Stimulated activated CD4-positive, alpha-beta T cell treated with anti-CD3 and anti-CD28 coated beads, Interleukin-2, amount 100 ng/mL, for 4 hours (primary cell): ENCODE measurements at regions not wholly inside any gene's neighbourhood (a gene's known extent, or its start where the extent isn't known, plus 50 kb on each side); places are given as distances from the start of the nearest gene placed in this dataset.
"Not testable (repeated sequence)": the region's sequence is repeated elsewhere in the genome, so short reads cannot be mapped to it uniquely, and the experiment has no call there.

Source experiments
- DNase-seq: peaks from one replicate; pipeline ENCODE4 v3.0.0-alpha.2; 2020; ENCODE audit warnings: low read depth

DNA sequence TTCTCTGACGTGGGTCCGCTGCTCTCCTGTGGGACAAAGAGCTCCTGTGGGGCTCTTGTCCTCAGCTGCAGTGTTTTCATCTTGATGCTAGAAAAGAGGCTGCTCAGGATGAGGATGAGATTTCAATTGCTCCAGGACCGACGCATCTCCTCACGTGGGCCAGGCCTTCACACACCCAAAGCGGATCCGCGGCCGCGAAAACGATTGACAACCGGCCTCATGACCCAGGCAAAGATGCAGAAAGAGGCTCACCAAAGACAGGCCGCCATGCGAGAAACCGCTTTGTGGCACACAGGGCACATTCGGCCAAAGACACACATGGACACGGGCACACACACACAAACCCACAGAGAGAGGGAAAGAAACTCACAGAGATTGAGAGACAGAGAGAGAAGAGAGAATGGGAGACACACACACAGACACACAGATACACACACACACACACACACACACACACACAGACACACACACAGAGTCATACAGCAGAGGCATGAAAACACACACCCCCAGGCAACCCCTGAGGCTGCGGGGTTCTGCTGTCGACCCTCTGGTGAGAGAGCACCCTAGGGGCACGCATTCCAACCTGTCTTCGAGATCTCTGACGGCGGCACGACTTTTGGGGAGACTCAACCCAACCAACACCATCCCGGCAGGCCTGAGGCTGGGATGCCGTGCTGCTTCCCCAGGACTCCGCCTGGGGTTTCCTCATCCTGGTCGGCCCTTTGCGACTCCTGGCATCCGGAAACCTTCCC is 168.5 kb upstream of the ZNF337 start:
- not testable (repeated sequence) for DNase-seq

DNA sequence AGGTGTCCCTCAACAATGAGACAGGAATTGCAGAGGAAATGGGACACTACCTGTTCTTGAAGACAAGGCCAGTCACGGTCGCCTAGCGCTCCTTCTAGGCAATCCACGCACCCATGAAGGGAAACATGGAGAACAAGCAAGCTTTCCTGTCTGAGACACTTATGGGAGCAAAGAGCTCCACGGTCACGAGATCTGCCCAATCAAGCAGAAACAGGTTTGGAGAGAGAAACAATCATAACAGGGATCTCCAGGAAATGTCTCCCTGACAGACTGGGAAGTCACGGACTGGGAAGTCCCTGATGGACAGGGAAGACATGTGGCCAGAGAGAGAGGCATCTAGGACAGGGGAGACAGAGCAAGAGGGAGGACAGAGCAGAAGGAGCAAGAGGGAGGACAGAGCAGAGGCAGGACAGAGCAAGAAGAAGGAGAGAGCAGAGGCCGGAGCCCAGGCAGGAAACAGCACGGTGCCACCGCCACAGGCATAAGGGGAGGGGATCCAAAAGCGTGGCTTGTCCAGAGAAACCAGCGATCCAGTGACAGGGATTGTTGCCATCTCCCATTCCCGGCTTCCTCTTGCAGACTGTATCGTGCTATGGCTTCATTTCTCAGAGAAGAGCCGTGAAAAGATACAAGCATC is 167.8 kb upstream of the ZNF337 start:
- no peak for DNase-seq

DNA sequence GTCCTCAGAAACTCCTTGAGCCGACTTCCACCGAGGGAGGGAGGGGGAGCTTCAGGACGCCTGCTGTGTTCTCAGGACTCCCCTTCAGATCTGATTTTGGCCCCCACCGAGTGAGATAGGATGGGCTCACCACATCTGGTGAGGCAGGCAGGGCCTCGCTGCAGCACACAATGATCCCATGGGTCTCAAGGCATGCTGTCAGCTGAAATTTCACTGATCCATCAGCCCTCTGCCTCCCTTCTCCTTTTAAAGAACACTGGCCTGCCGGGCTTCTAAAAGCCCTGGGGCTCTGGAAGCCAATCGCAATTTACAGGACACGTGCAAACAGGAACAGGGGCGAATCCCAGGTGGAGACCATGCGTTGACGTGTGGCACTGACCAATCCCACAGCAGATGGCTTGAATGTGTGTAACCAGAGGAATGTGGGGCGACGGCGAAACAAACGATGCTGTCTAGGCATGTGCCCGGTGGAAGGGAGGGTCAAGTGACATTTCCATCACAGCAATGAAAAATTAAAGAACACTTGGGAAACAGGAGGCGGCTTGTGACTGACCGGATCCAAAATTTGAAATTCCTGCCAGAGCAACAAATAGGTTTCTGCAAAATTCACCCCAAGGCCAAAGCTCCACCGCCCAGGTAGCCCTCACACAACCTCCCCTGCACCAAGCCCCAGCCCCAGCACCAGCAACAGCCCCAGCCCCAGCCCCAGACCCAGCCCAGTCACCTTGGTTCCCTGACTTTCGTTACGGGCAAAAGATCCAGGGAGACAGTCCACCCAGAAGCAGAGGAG is 167.1 kb upstream of the ZNF337 start:
- no peak for DNase-seq

DNA sequence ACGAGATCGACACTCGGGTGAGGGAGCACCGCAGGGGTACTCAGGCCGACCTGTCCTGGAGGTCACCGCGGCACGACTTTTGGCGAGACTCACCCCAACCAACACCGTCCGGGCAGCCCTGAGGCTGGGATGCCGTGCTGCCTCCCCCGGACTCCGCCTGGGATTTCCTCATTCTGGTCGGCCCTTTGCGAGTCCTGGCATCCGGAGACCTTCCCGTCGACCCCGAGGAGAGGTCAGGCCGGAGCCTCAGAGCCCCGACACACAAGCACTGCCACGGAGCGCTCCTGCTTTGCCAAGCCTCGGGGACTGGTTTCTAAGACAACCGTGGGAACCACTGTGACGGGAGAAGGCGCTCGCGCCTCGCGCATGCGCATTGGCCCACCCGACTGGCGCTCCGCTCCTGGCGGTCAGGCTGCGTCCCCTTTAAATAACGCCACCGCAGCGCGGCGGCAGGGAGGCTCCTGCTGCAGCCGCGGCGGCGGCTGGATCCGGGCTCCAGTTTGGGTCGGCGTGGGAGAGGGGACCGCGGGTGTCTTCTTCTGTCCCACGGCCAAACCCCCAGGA is 166.4 kb upstream of the ZNF337 start:
- DNase-seq = peak; percentile 73

DNA sequence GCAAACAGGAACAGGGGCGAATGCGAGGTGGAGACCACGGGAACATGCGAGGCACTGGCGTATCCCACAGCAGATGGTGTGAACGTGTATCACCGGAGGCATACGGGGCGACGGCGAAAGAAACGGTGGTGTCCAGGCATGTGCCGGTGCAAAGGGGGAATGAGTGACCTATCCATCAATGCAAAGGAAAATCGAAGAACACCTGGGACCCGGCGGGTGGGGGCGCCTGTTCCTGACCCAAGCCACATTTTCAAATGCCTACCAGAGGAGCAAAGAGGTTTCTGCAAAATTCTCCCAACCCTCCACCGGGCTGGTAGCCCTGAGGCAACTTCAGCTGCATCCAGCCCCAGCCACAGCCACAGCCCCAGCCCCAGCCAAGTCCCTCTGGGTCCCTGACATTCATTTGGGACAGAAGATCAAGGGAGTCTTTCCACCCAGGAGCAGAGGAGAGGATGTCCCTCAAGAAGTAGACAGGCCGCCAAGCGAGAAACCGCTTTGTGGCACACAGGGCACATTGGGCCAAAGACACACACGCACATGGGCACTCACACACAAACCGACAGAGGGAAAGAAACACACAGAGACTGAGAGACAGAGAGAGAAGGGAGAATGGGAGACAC is 164.0 kb upstream of the ZNF337 start:
- no peak for DNase-seq

DNA sequence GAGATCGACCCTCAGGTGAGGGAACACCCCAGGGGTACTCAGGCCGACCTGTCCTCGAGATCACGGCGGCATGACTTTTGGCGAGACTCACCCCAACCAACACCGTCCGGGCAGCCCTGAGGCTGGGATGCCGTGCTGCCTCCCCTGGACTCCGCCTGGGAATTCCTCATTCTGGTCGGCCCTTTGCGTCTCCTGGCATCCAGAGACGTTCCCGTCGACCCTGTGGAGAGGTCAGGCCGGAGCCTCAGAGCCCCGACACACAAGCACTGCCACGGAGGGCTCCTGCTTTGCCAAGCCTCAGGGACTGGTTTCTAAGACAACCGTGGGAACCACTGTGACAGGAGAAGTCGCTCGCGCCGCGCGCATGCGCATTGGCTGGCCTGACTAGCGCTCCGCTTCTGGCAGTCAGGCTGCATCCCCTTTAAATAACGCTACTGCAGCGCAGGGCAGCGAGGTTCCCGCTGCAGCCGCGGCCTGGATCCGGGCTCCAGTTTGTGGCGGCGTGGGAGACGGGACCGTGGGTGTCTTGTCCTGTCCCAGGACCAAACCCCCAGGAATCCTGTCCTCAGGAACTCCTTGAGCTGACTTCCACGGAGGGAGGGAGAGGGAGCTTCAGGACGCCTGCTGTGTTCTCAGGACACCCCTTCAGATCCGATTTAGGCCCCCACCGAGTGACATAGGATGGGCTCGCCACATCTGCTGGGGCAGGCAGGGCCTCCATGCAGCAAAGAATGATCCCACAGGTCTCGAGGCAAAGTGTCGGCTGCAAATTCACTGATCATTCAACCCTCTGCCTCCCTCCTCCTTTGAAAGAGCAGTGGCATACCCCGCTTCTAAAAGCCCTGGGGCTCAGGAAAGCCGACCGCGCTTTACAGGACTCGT is 163.2 kb upstream of the ZNF337 start:
- peak; percentile 80 for DNase-seq

DNA sequence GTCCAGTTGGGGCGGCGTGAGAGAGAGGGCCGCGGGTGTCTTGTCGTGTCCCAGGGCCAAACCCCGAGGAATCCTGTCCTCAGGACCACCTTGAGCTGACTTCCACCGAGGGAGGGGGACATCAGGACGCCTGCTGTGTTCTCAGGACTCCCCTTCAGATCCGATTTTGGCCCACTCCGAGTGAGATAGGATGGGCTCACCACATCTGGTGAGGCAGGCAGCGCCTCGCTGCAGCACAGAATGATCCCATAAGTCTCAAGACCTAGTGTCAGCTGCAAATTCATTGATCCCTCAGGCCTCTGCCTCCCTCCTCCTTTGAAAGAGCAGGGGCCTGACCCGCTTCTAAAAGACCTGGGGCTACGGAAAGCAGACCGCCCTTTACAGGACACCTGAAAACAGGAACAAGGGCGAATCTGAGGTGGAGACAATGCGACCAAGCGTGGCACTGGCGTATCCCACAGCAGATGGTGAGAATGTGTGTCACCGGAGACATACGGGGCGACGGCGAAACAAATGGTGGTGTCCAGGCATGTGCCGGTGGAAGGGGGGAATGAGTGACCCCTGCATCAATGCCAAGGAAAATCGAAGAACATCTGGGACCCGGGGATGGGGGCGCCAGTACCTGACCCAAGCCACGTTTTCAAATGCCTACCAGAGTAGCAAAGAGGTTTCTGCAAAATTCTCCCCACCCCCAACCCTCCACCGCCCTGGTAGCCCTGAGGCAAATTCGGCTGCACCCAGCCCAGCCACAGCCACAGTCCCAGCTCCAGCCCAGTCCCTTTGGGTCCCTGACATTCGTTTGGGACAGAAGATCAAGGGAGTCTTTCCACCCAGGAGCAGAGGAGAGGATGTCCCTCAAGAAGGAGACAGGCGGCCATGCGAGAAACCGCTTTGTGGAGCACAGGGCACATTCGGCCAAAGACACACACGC is 162.1 kb upstream of the ZNF337 start:
- no peak for DNase-seq

DNA sequence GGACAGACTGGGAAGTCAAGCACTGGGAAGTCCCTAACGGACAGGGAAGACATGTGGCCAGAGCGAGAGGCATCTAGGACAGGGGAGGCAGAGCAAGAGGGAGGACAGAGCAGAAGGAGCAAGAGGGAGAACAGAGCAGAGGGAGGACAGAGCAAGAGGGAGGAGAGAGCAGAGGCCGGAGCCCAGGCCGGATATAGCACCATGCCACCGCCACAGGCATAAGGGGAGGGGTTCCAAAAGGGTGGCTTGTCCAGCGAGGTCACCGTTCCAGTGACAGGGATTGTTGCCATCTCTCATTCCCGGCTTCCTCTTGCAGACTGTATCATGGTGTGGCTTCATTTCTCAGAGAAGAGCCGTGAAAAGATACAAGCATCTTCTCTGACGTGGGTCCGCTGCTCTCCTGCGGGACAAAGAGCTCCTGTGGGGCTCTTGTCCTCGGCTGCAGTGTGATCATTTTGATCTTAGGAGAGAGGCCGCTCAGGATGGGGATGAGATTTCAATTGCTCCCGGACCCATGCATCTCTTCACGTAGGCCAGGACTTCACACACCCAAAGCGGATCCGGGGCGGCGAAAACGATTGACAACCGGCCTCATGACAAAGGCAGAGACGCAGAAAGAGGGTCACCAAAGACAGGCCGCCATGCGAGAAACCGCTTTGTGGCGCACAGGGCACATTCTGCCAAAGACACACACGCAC is 160.6 kb upstream of the ZNF337 start:
- DNase-seq = not testable (repeated sequence)

DNA sequence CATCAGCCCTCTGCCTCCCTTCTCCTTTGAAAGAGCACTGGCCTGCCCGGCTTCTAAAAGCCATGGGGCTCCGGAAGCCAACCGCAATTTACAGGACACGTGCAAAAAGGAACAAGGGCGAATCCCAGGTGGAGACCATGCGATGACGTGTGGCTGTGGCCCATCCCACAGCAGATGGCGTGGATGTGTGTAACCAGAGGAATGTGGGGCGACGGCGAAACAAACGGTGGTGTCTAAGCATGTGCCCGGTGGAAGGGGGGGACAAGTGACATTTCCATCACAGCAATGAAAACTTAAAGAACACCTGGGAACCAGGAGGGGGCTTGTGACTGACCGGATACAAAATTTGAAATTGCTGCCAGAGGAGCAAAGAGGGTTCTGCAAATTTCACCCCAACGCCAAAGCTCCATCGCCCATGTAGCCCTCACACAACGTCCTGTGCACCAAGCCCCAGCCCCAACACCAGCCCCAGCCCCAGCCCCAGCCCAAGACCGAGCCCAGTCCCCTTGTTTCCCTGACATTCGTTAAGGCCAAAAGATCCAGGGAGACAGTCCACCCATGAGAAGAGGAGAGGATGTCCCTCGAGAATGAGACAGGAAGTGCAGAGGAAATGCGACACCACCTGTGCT is 159.7 kb upstream of the ZNF337 start:
- DNase-seq = no peak

DNA sequence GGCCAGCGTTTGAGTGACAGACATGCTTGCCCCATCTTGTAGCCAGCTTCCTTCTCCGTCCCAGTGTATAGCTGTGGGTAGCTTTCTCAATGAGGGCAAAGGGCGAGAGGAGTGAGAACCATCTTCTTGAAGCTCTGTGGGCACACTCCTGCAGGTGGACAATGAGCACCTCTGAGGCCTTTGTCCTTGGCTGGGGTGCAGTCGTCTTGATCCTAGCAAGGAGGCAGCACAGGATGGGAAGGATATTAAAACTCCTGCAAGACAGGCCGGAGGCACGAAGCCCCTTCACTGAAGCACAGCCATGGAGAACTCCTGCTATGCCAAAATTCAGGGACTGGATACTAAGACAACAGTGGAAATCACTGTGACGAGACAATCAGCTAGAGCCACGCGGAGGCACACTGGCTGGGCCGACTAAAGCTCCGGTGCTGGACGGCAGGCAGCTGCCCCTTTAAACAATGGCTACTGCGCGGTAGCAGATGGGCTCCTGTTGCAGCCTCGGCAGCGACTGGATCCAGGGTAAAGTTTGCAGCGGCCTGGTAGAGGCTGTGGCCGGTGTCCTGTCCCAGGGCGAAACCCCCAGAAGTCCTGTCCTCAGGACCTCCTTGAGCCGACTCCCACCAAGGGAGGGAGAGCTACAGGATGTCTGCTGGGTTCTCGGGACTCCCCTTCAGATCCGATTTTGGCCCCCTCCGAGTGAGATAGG is 159.0 kb upstream of the ZNF337 start:
- DNase-seq = not testable (repeated sequence)

DNA sequence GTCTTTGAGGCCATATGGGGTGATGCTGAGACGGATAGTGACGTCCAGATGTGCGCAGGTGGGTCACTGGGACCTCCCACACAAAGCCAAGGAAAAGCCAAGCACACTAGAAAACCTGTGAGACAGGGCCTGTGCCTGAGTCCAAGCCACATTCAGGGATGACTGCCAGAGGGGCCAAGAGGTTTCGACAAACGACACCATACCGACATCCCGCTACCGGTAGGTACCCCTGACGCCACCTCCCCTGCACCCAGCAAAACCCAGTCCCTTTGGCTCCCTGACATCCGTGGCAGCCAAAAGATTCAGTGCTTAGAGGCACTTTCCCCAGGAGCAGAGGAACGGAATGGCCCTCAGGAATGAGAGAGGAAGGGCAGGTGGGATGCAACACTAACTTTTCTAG is 158.0 kb upstream of the ZNF337 start:
- DNase-seq = not testable (repeated sequence)

DNA sequence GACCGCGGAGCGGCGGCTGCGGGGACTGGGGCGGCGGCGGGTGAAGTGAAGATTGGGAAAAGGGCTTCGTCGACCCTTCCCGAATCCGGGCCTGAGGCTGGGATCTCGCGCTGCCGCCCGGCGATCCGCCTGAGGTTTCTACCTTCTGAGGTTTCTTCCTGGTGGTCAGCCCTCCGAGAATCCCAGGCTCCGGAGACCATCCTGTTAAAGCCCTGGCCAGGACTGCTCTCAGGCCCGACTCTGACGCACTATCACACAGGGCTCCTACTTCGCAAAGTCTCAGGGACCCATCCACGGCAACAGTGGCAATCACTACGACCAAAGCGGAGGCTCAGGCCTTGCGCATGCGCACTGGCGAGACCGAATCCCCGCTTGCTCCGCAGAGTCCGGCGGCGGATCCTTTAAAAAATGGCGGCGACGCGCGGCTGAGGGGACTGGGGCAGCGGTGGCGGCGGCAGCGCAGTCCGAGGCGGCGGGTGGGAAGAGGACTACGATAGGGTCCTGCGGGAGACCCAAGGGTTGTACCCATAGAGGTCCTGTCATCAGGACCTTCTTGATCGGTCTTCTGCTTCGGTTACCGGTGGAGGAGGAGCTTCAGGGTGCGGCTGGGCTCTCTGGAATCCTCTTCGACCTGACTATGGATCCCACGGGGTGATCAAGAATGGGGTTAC is 157.2 kb upstream of the ZNF337 start:
- peak; percentile 76 for DNase-seq

DNA sequence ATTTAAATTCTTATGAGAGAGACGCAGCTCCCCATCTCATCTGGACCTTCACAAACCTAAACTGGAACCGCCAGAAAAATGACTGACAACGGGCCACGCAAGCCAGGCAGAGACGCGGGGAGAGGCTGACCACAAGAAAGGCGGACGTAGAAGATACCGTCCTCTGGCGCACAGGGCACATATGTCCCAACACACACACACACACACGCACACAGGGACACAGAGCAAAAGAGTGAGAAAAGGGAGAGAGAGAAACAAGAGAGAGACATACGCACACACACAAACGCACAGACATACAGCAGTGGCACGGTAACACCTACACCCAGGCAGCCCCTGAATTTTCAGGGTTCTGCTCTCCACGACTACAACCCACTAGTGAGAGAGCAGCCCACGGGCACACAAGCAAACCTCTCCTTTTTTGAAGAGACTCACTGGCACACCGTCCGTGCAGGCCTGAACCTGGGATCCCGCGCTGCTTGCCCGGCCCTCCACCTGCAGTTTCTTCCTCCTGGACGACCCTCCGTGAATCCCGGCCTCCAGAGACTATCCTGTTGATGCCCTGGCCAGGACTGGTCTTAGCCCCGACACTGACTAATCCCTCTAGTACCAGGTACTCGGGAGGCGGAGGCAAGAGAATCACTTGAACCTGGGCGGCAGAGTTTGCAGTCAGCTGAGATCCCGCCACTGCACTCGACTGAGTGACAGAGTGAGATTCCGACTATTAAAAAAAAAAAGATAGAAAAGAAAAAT is 156.5 kb upstream of the ZNF337 start:
- not testable (repeated sequence) for DNase-seq

DNA sequence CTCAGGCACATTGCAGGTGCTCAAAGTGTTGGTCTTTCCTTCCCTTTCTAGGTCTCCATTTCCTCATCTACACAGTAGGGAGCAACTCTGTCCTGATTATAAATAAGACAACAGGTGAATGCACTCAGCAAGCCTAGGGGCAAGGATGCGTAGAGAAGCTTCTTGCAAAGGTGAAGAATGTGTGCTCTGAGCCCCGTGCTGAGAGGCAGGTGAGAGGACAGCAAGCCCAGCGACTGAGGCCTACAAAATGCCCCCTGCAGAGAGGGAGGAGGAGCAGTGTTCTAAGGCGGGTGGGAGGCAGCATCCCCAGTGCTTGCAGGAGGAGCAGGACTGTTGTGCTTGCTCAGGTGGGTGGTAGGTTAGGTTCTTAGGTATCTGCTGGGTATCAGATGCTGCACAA is 153.5 kb upstream of the ZNF337 start:
- not testable (repeated sequence) for DNase-seq

DNA sequence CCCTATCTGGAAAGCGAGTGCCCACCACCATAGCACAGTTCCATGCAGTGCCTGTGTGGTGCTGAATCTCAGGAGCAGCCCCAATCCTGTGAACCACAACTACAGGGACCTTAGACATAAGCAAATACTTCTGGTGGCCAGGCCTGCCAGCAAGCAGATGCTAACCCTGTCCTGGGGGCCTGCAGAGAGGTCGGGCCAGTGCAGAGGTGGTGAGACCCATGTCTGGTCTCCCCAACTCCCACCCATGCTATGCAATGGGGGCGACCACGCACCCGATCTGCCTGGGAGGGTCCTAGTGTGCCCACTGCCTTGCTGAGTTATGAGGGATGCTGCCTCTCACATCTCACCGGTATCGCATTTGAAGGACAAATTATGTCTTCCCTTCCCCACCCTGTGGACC is 151.6 kb upstream of the ZNF337 start:
- DNase-seq = no peak

DNA sequence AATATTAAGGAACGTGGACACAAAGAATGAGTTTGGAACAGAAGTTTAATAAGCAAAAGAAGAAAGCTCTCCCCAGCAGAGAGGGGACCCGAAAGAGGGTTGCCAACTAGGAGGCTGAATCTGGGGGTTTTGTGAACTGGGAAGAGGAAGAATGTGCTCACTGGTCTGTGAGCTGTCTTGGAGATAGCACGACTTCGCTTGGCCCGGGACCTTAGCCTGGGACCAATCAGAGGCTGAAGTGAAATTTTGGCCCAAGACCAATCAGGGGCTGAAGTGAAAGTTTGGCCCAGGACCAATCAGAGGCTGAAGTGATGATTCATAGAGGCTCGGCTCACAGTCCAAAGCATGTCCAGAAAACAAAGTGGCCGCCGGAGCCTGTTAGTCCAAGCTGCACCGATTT is 148.0 kb upstream of the ZNF337 start:
- not testable (repeated sequence) for DNase-seq

DNA sequence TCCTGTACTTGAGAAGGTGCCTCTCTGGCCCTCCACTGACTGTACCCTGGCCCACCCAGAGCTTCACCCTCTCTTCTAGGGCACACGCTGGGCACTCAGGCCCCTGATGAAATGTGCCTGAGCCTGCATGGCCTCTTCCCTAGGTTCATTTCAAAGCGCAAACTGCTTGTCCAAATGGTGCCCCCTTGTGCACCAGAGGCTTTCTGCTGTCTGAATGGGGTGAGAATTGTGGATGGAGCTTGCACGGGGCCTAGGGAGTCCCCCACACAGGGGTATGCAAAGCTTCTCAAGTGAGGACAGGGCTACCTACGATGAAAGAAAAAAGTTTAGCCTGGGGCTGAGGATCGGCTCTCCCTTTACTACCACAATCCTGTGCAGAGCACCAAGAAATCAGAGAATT is 116.9 kb upstream of the ZNF337 start:
- not testable (repeated sequence) for DNase-seq
